AG09319 (cell line): ENCODE measurements at regions not wholly inside any gene's neighbourhood (a gene's known extent, or its start where the extent isn't known, plus 50 kb on each side); places are given as distances from the start of the nearest gene placed in this dataset.

Source experiments
- DNase-seq: peaks from one replicate; pipeline ENCODE4 v3.0.0-alpha.2; 2010; ENCODE audit warnings: low read depth; ENCODE audit errors: extremely low read depth
- TF ChIP-seq, protein P1 (sequence below): IDR thresholded peaks from 2 replicates; pipeline ENCODE4 v1.5.1; 2011; ENCODE audit warnings: low read depth, mild to moderate bottlenecking, inconsistent platforms, low read length, moderate library complexity

DNA sequence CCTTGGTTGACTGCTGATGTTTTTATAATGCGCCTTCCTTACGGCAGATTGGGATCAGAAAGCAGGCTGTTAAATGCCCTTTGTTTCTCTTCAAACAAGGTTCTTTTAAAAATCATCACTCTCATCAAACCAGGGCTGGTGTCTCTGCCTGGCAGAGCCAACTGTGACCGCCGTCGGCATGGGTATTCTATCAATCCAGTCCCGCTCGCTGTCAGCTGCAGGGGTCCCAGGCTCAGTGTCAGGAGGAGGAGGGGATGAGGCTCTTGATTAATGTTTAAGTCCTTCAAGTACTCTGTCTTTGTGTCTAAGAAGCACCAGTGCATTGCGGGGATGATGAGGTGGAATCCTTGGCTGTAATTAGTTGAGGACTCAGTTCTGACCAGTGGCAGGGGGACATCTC, 348.1 kb downstream of the RNF144A start:
- no peak for DNase-seq
- TF ChIP-seq, protein P1, sequence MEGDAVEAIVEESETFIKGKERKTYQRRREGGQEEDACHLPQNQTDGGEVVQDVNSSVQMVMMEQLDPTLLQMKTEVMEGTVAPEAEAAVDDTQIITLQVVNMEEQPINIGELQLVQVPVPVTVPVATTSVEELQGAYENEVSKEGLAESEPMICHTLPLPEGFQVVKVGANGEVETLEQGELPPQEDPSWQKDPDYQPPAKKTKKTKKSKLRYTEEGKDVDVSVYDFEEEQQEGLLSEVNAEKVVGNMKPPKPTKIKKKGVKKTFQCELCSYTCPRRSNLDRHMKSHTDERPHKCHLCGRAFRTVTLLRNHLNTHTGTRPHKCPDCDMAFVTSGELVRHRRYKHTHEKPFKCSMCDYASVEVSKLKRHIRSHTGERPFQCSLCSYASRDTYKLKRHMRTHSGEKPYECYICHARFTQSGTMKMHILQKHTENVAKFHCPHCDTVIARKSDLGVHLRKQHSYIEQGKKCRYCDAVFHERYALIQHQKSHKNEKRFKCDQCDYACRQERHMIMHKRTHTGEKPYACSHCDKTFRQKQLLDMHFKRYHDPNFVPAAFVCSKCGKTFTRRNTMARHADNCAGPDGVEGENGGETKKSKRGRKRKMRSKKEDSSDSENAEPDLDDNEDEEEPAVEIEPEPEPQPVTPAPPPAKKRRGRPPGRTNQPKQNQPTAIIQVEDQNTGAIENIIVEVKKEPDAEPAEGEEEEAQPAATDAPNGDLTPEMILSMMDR, result no peak

DNA sequence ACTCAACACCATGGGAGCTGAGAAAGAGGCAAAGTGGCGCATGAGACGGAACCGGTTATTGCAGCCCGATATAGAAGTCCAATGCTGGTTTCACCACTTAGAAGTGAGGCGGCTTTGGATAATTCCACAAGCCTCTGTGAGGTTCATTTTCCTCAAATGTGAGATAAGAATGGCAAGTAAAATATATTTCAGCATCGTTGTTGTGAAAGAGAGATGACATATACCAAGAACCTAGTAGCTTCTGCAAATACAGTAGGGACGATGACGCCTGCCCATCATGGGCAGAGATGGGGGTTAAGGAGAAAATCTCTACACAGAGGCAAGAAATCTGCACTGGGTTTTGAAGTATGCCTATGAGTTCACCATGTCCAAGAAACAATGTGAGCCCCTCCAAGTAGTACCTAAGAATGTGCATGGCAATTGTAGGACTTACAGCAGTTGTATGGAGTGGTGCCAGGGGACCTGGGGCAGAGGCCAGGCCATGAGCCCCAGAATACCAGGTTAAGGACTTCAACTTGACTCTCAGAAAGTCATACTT, 352.0 kb downstream of the RNF144A start:
- TF ChIP-seq, protein P1, result no peak
- no peak for DNase-seq

DNA sequence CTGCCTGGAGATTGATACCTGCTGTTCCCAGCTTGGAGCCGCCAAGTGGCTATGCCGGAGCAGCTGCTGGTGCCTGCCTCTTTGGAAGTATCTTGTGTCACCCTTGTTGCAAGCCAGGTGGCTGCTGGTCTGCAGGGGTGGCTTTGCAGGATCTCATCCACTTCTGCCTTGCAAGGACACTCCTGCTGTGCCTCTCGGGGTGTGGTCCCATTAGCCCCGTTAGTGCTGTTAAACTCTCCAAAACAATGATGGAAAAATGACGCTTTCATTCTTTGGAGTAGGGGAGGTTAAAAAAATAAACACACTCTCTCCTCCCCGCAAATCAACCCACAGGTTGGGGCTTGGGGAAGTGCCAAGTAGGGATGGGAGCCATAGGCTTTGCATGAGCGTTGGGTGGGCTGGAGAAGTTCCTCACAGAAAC, 352.8 kb downstream of the RNF144A start:
- DNase-seq, result no peak
- TF ChIP-seq, protein P1, result no peak

DNA sequence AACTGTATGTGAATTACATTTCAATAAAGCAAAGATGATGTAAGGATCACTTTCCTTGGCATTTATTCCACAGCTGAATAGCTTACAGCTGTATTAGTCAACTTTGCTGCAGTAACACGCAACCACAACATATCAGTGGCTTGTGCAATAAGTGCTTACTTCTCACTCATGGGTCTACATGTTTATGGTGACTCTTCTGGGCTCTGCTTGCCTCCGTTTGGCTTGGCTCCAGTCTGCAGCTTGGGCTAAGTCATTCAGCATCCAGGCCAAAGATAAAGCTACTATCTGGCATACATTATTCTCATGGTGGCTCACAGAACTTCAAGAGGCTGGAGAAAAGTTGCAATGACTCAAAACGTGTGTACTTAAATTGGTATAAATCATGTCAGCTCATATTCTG, 355.0 kb downstream of the RNF144A start:
- no peak for DNase-seq
- TF ChIP-seq, protein P1, result no peak

DNA sequence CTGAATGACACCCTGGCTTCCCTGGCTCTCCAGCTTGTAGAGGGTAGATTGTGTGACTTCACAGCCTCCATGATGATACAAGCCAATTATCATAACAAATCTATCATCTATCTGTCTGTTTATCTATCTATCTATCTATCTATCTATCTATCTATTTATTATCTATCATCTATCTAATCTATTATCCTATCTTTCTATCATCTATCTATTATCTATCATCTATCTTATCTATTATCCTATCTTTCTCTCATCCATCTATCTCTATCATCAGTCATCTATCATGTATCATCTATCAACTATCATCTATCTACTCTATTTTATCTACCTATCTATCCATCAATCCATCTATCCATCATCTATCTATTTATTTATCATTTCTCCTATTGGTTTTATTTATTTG, 361.8 kb downstream of the RNF144A start:
- DNase-seq, result no peak
- TF ChIP-seq, protein P1, result no peak

DNA sequence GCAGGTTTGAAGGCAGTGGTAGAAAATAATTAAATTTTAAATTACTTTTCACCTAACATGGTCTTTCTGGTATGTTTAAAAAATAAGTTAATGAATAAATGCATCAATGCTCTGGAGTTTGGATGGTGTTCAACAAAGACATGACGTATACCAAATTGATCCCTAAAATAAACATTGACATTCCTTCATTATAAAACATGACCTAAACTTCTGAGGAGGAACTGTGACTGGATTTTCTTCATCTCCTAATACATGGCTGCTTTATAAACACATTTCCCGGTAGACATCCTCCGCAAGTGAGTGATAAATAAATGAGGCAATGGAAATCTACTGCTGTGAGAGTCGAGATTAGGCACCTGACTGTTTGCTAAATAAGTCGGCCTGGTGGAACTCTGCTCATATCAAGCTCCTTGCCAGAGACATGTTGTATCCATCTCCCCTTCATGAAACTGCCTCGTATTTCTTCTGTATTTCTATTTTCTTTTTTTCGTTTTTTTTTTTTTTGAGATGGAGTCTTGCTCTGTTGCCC, 362.3 kb downstream of the RNF144A start:
- no peak for DNase-seq
- TF ChIP-seq, protein P1, result no peak

DNA sequence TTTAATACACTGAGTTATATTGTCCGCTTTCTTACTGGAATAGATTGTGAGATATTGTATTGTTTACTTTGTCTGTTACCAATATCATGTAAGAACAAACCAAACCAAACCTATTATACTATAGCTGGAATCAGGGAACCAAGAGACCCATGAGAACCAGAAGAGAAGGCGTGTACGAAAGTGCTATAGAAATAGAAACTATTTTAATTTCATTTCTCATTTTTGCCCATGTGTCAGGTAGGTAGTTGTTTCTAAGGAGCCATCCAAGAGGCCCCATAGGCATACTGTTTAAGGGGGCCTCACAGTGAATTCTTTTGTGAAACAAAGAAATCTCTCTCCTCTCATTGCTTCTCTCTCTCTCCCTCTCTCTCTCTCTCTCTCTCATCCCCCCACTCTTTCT, 363.6 kb downstream of the RNF144A start:
- DNase-seq, result no peak
- TF ChIP-seq, protein P1, result no peak
